K562 (cell line): ENCODE measurements at regions not wholly inside any gene's neighbourhood (a gene's known extent, or its start where the extent isn't known, plus 50 kb on each side); places are given as distances from the start of the nearest gene placed in this dataset.

Experiments
- C11orf30 ChIP-seq: fragments of 450-650 bp; IDR thresholded peaks from 2 replicates; pipeline ENCODE4 v1.6.1; 2016; ENCODE audit warnings: low read depth, mild to moderate bottlenecking
- EP300 ChIP-seq: IDR thresholded peaks from 2 replicates; pipeline ENCODE4 v1.6.1; 2012; ENCODE audit warnings: low read length, improper control_type of control experiment
- FOXM1 ChIP-seq, 2 experiments: fragments of 450-650 bp in 1 of 2; sonication (generic) in 1 of 2; formaldehyde crosslinking in 1 of 2; IDR thresholded peaks; 2 replicates each; pipeline versions ENCODE4 v1.6.1 to v1.9.0; 2017 to 2022; ENCODE audit warnings: low read depth in 2 of 2, mild to moderate bottlenecking in 2 of 2, missing genetic modification reagents in 1 of 2, moderate library complexity in 1 of 2
- MYC ChIP-seq, 2 experiments: fragments of 250-450 bp in 1 of 2; sonication (Bioruptor Pico) in 1 of 2; IDR thresholded peaks; 2 replicates each; pipeline versions ENCODE4 v1.5.1 to v1.6.1; 2012 to 2021; ENCODE audit warnings: low read depth in 2 of 2, borderline replicate concordance in 1 of 2, improper control_type of control experiment in 1 of 2, low read length in 1 of 2, mild to moderate bottlenecking in 1 of 2, moderate library complexity in 1 of 2
- NR2F6 ChIP-seq: fragments of 450-650 bp; formaldehyde crosslinking; IDR thresholded peaks from 2 replicates; pipeline ENCODE4 v1.4.0; 2020; ENCODE audit warnings: mild to moderate bottlenecking
- SAFB2 ChIP-seq: fragments of 200-400 bp; formaldehyde crosslinking; IDR thresholded peaks from 2 replicates; pipeline ENCODE4 v1.6.1; 2018; ENCODE audit warnings: borderline replicate concordance, low read length, low read depth, moderate library complexity; ENCODE audit not compliant: severe bottlenecking
- VEZF1 ChIP-seq: fragments of 200-800 bp; sonication (Bioruptor generic); IDR thresholded peaks from 2 replicates; pipeline ENCODE4 v1.6.1; 2017; ENCODE audit warnings: missing genetic modification characterization, missing compliant biosample characterization
- ZEB2 ChIP-seq: fragments of 450-650 bp; IDR thresholded peaks from 2 replicates; pipeline ENCODE4 v1.6.1; 2016
- ZNF124 ChIP-seq: sonication (generic); formaldehyde crosslinking; IDR thresholded peaks from 2 replicates; pipeline ENCODE4 v1.8.1; 2022; ENCODE audit warnings: missing genetic modification reagents
- ZNF197 ChIP-seq: fragments of 200-800 bp; sonication (Bioruptor generic); IDR thresholded peaks from 2 replicates; pipeline ENCODE4 v1.6.1; 2016; ENCODE audit warnings: low read depth, missing genetic modification characterization, missing compliant biosample characterization
- ZNF551 ChIP-seq: fragments of 250-450 bp; sonication (Bioruptor Pico); IDR thresholded peaks from 2 replicates; pipeline ENCODE4 v1.5.0; 2021; ENCODE audit warnings: mild to moderate bottlenecking, moderate library complexity
- ZNF584 ChIP-seq: fragments of 200-800 bp; sonication (Bioruptor generic); IDR thresholded peaks from 2 replicates; pipeline ENCODE4 v1.6.1; 2016; ENCODE audit warnings: low read depth, mild to moderate bottlenecking, missing genetic modification characterization, missing compliant biosample characterization
- TF ChIP-seq, protein P1 (sequence below): fragments of 200-600 bp; sonication (generic); IDR thresholded peaks from one replicate; pipeline ENCODE4 v1.6.1; 2012; ENCODE audit warnings: mild to moderate bottlenecking, low read depth, low read length, inconsistent platforms
- TF ChIP-seq, protein P2 (sequence below): fragments of 250-450 bp; sonication (Bioruptor Pico); IDR thresholded peaks from 2 replicates; pipeline ENCODE4 v1.4.0; 2020; ENCODE audit warnings: mild to moderate bottlenecking

GRCh38 chr21:33968995-33969348 lies 53.4 kb upstream of the ATP5PO start (continued):
- TF ChIP-seq, protein P1, sequence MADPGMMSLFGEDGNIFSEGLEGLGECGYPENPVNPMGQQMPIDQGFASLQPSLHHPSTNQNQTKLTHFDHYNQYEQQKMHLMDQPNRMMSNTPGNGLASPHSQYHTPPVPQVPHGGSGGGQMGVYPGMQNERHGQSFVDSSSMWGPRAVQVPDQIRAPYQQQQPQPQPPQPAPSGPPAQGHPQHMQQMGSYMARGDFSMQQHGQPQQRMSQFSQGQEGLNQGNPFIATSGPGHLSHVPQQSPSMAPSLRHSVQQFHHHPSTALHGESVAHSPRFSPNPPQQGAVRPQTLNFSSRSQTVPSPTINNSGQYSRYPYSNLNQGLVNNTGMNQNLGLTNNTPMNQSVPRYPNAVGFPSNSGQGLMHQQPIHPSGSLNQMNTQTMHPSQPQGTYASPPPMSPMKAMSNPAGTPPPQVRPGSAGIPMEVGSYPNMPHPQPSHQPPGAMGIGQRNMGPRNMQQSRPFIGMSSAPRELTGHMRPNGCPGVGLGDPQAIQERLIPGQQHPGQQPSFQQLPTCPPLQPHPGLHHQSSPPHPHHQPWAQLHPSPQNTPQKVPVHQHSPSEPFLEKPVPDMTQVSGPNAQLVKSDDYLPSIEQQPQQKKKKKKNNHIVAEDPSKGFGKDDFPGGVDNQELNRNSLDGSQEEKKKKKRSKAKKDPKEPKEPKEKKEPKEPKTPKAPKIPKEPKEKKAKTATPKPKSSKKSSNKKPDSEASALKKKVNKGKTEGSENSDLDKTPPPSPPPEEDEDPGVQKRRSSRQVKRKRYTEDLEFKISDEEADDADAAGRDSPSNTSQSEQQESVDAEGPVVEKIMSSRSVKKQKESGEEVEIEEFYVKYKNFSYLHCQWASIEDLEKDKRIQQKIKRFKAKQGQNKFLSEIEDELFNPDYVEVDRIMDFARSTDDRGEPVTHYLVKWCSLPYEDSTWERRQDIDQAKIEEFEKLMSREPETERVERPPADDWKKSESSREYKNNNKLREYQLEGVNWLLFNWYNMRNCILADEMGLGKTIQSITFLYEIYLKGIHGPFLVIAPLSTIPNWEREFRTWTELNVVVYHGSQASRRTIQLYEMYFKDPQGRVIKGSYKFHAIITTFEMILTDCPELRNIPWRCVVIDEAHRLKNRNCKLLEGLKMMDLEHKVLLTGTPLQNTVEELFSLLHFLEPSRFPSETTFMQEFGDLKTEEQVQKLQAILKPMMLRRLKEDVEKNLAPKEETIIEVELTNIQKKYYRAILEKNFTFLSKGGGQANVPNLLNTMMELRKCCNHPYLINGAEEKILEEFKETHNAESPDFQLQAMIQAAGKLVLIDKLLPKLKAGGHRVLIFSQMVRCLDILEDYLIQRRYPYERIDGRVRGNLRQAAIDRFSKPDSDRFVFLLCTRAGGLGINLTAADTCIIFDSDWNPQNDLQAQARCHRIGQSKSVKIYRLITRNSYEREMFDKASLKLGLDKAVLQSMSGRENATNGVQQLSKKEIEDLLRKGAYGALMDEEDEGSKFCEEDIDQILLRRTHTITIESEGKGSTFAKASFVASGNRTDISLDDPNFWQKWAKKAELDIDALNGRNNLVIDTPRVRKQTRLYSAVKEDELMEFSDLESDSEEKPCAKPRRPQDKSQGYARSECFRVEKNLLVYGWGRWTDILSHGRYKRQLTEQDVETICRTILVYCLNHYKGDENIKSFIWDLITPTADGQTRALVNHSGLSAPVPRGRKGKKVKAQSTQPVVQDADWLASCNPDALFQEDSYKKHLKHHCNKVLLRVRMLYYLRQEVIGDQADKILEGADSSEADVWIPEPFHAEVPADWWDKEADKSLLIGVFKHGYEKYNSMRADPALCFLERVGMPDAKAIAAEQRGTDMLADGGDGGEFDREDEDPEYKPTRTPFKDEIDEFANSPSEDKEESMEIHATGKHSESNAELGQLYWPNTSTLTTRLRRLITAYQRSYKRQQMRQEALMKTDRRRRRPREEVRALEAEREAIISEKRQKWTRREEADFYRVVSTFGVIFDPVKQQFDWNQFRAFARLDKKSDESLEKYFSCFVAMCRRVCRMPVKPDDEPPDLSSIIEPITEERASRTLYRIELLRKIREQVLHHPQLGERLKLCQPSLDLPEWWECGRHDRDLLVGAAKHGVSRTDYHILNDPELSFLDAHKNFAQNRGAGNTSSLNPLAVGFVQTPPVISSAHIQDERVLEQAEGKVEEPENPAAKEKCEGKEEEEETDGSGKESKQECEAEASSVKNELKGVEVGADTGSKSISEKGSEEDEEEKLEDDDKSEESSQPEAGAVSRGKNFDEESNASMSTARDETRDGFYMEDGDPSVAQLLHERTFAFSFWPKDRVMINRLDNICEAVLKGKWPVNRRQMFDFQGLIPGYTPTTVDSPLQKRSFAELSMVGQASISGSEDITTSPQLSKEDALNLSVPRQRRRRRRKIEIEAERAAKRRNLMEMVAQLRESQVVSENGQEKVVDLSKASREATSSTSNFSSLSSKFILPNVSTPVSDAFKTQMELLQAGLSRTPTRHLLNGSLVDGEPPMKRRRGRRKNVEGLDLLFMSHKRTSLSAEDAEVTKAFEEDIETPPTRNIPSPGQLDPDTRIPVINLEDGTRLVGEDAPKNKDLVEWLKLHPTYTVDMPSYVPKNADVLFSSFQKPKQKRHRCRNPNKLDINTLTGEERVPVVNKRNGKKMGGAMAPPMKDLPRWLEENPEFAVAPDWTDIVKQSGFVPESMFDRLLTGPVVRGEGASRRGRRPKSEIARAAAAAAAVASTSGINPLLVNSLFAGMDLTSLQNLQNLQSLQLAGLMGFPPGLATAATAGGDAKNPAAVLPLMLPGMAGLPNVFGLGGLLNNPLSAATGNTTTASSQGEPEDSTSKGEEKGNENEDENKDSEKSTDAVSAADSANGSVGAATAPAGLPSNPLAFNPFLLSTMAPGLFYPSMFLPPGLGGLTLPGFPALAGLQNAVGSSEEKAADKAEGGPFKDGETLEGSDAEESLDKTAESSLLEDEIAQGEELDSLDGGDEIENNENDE: no peak
- TF ChIP-seq FOXM1 (IDR thresholded peaks at IDR 0.05; ENCODE audit: low read depth) (no peak), FOXM1 (CRISPR knock-in tag; IDR thresholded peaks at IDR 0.05; ENCODE audit: low read depth) (no peak), ZEB2 (no peak), VEZF1 (CRISPR knock-in tag) (no peak), EP300 (no peak), SAFB2 (no peak), NR2F6 (CRISPR knock-in tag) (no peak), ZNF584 (CRISPR knock-in tag) (no peak), C11orf30 (no peak), ZNF197 (CRISPR knock-in tag) (no peak), ZNF124 (CRISPR knock-in tag) (no peak), MYC (IDR thresholded peaks at IDR 0.05; ENCODE audit: low read depth, low read length) (no peak), MYC (CRISPR knock-in tag; IDR thresholded peaks at IDR 0.05; ENCODE audit: borderline replicate concordance, low read depth) (no peak), ZNF551 (CRISPR knock-in tag) (no peak)
- TF ChIP-seq, protein P2, sequence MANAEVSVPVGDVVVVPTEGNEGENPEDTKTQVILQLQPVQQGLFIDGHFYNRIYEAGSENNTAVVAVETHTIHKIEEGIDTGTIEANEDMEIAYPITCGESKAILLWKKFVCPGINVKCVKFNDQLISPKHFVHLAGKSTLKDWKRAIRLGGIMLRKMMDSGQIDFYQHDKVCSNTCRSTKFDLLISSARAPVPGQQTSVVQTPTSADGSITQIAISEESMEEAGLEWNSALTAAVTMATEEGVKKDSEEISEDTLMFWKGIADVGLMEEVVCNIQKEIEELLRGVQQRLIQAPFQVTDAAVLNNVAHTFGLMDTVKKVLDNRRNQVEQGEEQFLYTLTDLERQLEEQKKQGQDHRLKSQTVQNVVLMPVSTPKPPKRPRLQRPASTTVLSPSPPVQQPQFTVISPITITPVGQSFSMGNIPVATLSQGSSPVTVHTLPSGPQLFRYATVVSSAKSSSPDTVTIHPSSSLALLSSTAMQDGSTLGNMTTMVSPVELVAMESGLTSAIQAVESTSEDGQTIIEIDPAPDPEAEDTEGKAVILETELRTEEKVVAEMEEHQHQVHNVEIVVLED: no peak
